Kidney (tissue), 13 donors: ENCODE measurements at regions not wholly inside any gene's neighbourhood (a gene's known extent, or its start where the extent isn't known, plus 50 kb on each side); places are given as distances from the start of the nearest gene placed in this dataset.
A peak's percentile ranks its signal among the peaks of the same experiment; 100 is the strongest.

Source experiments
- DNase-seq, 5 donors: peaks; one replicate each; pipeline ENCODE4 v3.0.0-alpha.2; 2013 to 2020
- FAIRE-seq: peaks from 2 replicates; lab custom pipeline; 2012; peaks lifted over from hg19 to GRCh38; lab: Jason Lieb, UNC
- H3K27ac ChIP-seq, 2 donors: one replicate each; pipeline ENCODE4 v1.7.0; 2013; ENCODE audit warnings: low read depth in 2 of 2, low read length in 2 of 2, inconsistent platforms in 1 of 2
- H3K27me3 ChIP-seq: one replicate; pipeline ENCODE4 v1.7.1; 2013; ENCODE audit warnings: low read length, inconsistent platforms; ENCODE audit not compliant: control insufficient read depth, insufficient read depth
- H3K36me3 ChIP-seq, 3 donors: one replicate each; pipeline versions ENCODE4 v1.7.0 to v1.7.1; 2013; ENCODE audit warnings: low read length in 3 of 3, control low read depth in 1 of 3, inconsistent platforms in 1 of 3; ENCODE audit not compliant: insufficient read depth in 3 of 3, control insufficient read depth in 2 of 3
- H3K4me1 ChIP-seq, 3 donors: one replicate each; pipeline versions ENCODE4 v1.7.0 to v1.7.1; 2013; ENCODE audit warnings: low read length in 3 of 3, inconsistent platforms in 1 of 3, low read depth in 1 of 3; ENCODE audit not compliant: control insufficient read depth in 2 of 3, insufficient read depth in 2 of 3
- H3K4me3 ChIP-seq, 3 donors: one replicate each; pipeline versions ENCODE4 v1.7.0 to v1.8.1; 2013; ENCODE audit warnings: low read length in 3 of 3, control low read depth in 1 of 3, inconsistent platforms in 1 of 3
- H3K9ac ChIP-seq, 3 donors: one replicate each; pipeline versions ENCODE4 v1.7.0 to v1.7.1; 2013; ENCODE audit warnings: low read length in 3 of 3, control low read depth in 1 of 3, inconsistent platforms in 1 of 3
- H3K9me3 ChIP-seq, 3 donors: one replicate each; pipeline versions ENCODE4 v1.7.0 to v1.7.1; 2013; ENCODE audit warnings: low read length in 3 of 3, control low read depth in 1 of 3, inconsistent platforms in 1 of 3; ENCODE audit not compliant: control insufficient read depth in 2 of 3, insufficient read depth in 1 of 3
- intact Hi-C: fragments of 100-400 bp; cut with DNase I; formaldehyde crosslinking; loops from one replicate; pipeline ENCODE4 v1.11.1; 2022
- TF ChIP-seq, protein P1 (sequence below): IDR thresholded peaks from 3 replicates; pipeline ENCODE4 v1.5.1; 2012; ENCODE audit warnings: mild to moderate bottlenecking, moderate library complexity, borderline replicate concordance; ENCODE audit not compliant: insufficient read depth; ENCODE audit errors: extremely low read depth
- donor health status: control.
- donor health status: control.
- donor health status: control.
- donor health status: control.
- donor health status: control.
- donor health status: DM: yes; HTN: yes; CAD: no.
- donor health status: Normal renal cell carcinoma (clear cell type).

DNA sequence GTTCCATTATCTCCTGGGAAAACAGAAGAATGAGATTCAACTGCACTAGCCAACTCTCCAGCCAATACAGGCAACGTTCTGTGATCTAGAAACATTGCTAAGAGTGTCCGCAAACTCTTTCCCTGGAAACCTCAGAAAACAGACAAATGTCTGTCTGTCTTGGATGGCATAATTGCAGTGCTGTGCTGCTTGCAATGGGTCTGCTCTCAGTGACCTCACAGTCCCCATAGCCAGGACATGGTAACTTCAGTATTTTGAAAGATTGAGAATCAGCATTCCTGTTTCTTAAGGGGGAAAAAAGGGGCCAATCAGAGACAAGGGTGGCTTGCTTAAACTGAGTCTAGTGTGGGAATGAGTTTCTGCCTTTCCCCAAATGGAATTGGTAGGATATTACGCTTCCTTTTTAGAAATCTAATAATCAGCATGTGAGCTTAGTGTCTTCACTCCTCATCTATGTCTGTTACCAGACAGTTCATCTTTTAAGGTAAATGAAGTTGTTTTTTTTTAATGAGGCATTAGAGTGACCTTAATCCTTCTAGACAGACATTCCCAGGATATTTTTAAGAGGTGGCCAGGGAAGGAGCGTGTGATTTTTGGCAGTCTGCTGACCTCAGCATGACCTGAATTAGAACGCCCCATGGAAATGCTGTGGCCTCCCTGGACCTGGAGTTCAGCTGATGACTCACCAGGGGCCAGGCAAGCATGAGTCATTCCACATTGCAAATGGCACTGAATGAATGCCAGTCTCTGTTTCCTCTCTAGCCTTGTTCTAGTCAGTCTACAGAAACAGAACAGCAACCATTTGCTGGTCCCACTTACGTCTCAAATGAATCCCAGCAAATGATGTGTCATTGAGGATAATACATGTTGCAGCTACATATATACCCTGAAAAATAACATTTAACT is 210.2 kb upstream of the ACTBL2 start:
- no peaks in the 10 kb centered on the region for H3K27me3 ChIP-seq
- H3K27ac ChIP-seq: no peak overlapping the region
- TF ChIP-seq, protein P1, sequence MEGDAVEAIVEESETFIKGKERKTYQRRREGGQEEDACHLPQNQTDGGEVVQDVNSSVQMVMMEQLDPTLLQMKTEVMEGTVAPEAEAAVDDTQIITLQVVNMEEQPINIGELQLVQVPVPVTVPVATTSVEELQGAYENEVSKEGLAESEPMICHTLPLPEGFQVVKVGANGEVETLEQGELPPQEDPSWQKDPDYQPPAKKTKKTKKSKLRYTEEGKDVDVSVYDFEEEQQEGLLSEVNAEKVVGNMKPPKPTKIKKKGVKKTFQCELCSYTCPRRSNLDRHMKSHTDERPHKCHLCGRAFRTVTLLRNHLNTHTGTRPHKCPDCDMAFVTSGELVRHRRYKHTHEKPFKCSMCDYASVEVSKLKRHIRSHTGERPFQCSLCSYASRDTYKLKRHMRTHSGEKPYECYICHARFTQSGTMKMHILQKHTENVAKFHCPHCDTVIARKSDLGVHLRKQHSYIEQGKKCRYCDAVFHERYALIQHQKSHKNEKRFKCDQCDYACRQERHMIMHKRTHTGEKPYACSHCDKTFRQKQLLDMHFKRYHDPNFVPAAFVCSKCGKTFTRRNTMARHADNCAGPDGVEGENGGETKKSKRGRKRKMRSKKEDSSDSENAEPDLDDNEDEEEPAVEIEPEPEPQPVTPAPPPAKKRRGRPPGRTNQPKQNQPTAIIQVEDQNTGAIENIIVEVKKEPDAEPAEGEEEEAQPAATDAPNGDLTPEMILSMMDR: no peak
- intact Hi-C loops: no loop called here
- no peaks in the 10 kb centered on the region for H3K36me3 ChIP-seq
- H3K9me3 ChIP-seq: no peaks in the 10 kb centered on the region
- no peaks in the 10 kb centered on the region for H3K4me1 ChIP-seq
- H3K4me3 ChIP-seq: no peak overlapping the region
- H3K9ac ChIP-seq: no peak overlapping the region
- no peak for FAIRE-seq
- peak in 1 of 5 donors; percentile 80 for DNase-seq

DNA sequence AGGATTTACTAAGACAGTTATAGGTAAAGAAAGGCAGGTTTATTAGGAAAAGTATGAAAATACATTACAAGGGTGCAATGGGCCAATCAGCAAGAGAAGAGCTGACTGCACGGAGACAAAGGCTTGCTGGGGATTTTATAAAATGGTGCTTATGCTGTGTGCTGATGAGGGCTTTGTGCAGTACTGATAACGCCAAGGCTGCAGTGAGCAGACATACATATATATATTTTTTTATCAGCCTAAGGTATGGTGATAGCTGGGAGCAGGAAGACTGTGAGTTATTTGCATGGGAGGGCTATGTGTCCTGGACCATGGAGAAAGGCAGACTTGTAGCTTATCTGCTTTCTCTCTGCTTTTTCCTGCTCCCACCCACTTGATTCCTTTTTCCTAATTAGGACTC is 208.1 kb upstream of the ACTBL2 start:
- Histone ChIP-seq H3K4me1 (no peaks in the 10 kb centered on the region), H3K9me3 (no peaks in the 10 kb centered on the region), H3K36me3 (no peaks in the 10 kb centered on the region), H3K27ac (no peak overlapping the region), H3K9ac (no peak overlapping the region), H3K27me3 (no peaks in the 10 kb centered on the region), H3K4me3 (no peak overlapping the region)
- FAIRE-seq (no peak), DNase-seq (no peak)
- intact Hi-C loops: no loop called here
- TF ChIP-seq, protein P1: no peak

DNA sequence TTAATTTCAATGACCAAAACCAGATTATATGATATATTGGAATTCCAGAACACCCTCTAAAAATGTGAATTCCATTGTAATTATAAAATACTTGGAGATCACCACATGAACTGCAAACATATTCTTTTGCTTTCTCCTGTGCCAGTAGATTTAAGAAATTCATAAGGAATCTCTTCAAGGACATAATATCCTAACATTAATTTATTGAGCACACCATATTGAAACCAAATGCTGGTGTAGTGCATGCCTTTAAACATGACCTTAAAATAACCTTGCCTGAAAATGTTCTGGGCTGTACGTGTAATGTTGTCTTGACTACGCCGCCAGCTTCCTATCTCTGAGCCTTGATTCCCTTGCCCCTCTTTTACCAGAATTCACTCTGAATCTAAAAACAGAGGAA is 205.0 kb upstream of the ACTBL2 start:
- Histone ChIP-seq H3K4me3 (no peak overlapping the region), H3K27ac (no peak overlapping the region), H3K36me3 (no peaks in the 10 kb centered on the region), H3K9me3 (no peaks in the 10 kb centered on the region), H3K4me1 (no peaks in the 10 kb centered on the region), H3K27me3 (no peaks in the 10 kb centered on the region), H3K9ac (no peak overlapping the region)
- intact Hi-C loops: no loop called here
- FAIRE-seq (no peak), DNase-seq (no peak)
- TF ChIP-seq, protein P1: no peak
